ENCODE measurements at regions not wholly inside any gene's neighbourhood (a gene's known extent, or its start where the extent isn't known, plus 50 kb on each side); places are given as distances from the start of the nearest gene placed in this dataset.

DNA sequence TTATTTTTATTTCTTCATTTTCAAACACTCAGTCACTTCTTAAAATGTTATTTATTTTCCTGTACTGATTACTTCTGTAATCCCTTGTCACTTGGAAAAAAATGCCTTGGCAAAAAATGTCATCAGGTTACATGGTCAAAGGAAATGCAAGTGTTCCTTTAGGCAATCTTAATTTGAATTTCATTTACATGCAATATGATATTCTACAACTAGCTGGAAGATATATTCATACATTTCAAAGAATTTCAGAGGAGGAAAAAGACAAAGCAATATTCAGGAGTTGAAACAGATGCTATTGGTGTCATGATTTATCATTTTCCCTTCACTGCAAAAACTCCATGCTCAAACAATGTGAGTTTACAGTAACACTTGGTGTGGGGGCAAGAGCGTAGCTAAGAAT, 1316.6 kb downstream of the FSTL5 start:
- TF ChIP-seq EP300 (IDR thresholded peaks at IDR 0.05) = no peak
- TF ChIP-seq POLR2A (IDR thresholded peaks at IDR 0.05; ENCODE audit: low read depth) = no peak
- TF ChIP-seq, protein P1, sequence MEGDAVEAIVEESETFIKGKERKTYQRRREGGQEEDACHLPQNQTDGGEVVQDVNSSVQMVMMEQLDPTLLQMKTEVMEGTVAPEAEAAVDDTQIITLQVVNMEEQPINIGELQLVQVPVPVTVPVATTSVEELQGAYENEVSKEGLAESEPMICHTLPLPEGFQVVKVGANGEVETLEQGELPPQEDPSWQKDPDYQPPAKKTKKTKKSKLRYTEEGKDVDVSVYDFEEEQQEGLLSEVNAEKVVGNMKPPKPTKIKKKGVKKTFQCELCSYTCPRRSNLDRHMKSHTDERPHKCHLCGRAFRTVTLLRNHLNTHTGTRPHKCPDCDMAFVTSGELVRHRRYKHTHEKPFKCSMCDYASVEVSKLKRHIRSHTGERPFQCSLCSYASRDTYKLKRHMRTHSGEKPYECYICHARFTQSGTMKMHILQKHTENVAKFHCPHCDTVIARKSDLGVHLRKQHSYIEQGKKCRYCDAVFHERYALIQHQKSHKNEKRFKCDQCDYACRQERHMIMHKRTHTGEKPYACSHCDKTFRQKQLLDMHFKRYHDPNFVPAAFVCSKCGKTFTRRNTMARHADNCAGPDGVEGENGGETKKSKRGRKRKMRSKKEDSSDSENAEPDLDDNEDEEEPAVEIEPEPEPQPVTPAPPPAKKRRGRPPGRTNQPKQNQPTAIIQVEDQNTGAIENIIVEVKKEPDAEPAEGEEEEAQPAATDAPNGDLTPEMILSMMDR (IDR thresholded peaks at IDR 0.05) = no peak
- no peak for TF ChIP-seq POLR2AphosphoS5 (IDR thresholded peaks at IDR 0.05)

Data from esophagus muscularis mucosa (tissue), 4 donors.